GM18873 (cell line): ENCODE measurements at regions not wholly inside any gene's neighbourhood (a gene's known extent, or its start where the extent isn't known, plus 50 kb on each side); places are given as distances from the start of the nearest gene placed in this dataset.

Source experiments
- ATAC-seq: cut with Tn5 transposase; IDR thresholded peaks from one replicate; pipeline ENCODE4 v1.9.1; 2021; ENCODE audit warnings: mild to moderate bottlenecking, moderate library complexity, moderate number of reproducible peaks; ENCODE audit not compliant: unreplicated experiment, low FRiP score

DNA sequence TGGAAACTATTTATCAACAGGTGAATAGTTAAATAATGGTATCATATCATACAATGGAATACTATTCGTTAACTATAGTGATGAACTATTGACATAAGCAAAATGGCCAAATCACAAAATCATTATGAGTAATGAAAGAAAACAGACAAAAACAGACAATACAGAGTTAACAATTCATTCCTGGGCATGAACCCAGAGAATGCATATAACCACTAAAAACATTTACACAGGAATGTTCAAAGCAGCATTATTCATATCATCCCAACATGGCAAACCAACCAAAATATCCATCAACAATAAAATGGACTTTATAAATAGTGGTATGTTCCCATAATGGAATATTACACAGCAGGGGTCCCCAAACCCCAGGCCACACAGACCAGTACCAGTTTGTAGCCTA lies 131.2 kb upstream of the CYP1B1 start:
- no peak for ATAC-seq

GRCh38 chr2:38203446-38203810 lies 127.5 kb upstream of the CYP1B1 start:
- no peak for ATAC-seq

- no peak for ATAC-seq
Observed at GRCh38 chr2:38202713-38203445, 126.9 kb upstream of the CYP1B1 start.

DNA sequence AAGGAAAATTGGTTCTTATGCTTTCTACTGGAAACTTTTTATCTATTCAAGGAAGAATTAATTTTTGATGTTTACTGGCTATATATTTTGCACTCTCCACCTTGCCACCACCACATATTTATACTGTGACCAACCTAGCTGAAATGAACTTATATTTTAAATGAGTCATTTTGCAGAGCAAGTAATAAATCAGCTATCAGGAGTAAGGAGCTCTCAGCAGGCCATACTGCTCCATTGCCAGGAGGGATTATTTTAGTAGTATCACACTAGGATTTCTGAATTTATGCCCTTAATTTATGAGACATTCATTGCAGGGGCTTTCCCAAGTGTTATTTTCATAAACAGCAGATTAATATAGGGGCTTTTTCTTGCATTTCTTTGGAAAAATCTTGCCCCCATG lies 125.8 kb upstream of the CYP1B1 start:
- ATAC-seq = no peak

DNA sequence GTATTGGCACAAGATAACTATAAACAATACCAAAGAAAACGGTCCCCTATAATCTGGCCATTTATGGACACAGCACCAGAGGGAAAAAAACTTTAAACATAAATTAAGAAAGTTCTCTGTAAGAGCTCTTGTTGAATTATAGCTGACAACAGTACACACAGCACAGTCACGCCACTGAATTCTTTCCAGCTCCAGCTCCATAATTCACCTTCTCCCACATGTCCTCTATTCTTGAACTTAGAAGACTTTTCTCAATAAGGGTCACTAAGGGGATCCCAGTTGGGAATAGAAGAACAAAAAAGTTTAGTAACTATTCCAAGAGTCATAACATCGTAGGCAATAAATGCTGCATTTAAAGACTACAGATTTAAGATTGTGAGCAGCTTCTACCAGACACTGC lies 124.6 kb upstream of the CYP1B1 start:
- ATAC-seq = no peak

DNA sequence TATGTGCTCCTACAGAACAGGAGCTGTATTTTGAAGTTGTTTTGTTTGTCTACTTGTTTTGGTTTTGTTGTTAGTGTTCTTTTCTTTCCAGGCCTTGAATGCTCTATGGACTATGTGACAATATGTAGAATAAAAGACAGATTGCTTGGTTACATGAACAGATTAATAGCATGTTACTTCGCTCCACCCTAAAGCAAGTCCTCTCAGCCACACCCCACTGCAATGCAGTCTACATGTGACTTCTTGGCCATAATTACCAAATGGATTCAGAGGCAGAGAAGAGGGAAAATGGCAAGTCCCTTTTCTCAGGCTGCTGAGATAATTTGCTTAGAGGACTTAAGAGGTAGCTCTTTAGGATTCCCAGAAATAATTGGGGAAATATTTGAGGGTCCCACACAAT lies 123.2 kb upstream of the CYP1B1 start:
- no peak for ATAC-seq

- ATAC-seq = no peak
Observed at GRCh38 chr2:38194751-38195150, 118.8 kb upstream of the CYP1B1 start.

DNA sequence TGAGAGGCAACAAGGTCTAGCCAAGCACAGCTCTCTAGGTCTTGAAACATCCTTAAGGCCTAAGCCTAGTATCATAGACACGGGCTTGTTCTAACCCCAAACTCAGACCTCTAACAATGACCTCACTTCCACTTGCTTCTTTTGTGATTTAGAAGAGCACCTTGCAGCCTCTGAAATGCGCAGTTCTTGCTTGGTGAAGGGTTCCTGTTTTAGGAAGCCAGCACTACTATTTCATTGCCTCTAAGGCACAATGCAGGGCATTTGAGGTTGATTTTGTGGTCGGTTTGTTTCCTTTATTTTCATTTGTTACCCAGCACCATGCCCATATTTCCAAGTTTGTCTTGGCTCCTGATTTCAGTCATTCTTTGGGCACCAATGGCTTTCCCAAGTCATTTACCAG lies 117.0 kb upstream of the CYP1B1 start:
- ATAC-seq = no peak

GRCh38 chr2:38192046-38192445 lies 116.1 kb upstream of the CYP1B1 start:
- no peak for ATAC-seq

DNA sequence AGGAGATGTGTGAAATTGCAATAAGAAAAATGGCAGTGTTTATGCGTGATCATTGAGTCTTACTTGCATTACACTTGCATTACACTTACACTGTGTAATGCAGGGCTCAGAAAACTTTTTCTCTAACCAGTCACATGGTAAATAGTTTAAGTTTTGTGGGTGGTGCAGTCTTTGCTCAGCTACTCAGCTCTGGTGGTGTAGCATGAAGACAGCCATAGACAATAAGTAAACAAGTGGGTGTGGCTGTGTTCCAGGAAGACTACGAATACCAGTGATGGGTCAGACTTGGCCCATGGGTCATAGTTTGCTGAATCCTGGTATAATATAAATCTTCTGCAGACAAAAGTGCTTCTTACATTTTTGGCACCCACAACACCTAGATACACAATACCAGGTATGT lies 115.6 kb upstream of the CYP1B1 start:
- ATAC-seq = no peak

GRCh38 chr2:38190542-38191218 lies 114.7 kb upstream of the CYP1B1 start:
- ATAC-seq = no peak

DNA sequence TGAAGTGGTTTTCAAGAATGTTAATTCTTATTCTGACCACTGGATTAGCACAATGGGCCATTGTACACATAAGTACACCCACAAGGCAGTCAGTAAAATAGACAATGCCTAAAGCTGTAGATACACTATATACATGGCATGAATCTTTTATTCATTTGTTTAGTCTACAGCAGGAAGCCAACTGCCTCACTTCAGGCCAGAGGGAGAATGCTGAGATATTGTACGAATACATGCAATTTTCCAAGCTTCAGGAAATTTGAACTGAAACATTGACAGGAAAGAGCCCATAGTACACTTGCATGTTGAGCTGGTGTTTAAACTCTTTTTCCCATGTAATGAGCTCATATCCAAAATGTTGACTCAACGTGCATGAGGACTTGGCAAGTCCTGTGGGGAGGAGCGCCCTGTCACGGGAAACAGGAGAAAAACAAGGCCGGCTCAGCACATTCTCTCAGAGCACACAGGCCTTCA lies 111.6 kb upstream of the CYP1B1 start:
- no peak for ATAC-seq

GRCh38 chr2:38185012-38185491 lies 109.1 kb upstream of the CYP1B1 start:
- ATAC-seq = peak; percentile 93

DNA sequence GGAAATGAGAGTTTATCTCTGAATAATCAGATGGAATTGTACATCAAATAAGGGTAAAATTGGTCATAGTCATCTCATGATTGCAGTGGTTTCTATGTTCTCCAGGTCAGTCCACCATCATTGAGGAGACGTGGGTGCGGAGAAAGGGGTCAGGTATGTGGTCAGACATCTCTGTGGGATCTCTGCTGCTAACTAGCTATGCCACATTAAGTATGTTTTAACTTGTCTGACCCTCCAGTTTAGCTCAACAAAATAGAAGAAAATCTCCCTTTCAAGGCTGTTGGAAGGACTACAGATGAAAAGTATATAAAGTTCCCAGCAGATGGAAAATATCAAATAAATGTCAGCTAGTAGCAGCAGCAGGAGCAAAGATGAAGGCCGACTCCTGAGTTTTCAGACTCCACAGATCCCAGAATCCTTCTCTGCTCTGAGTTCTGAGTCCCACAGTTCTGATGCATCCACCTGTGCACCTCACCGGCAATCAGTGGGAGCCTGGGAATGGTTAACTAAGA lies 106.6 kb upstream of the CYP1B1 start:
- ATAC-seq = no peak

GRCh38 chr2:38181806-38182491 lies 106.0 kb upstream of the CYP1B1 start:
- ATAC-seq = no peak

DNA sequence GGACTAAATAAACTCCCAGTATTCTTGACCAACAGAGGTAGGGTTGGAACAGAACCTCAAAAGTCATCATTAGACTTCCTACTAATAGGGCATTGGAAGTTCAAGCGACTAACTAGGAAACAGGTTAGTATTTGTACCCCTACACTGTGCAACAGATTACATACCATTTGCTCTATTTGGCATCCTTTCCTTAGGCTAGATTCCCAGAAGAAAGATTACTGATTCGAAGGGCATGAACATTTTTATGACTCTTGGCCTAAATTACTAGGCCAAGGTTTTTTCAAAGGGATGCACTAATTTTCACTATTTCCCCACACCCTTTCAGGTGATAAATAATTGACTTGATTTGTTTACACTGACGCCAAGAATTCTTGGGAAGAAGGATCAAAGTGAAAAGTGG lies 104.8 kb upstream of the CYP1B1 start:
- no peak for ATAC-seq

DNA sequence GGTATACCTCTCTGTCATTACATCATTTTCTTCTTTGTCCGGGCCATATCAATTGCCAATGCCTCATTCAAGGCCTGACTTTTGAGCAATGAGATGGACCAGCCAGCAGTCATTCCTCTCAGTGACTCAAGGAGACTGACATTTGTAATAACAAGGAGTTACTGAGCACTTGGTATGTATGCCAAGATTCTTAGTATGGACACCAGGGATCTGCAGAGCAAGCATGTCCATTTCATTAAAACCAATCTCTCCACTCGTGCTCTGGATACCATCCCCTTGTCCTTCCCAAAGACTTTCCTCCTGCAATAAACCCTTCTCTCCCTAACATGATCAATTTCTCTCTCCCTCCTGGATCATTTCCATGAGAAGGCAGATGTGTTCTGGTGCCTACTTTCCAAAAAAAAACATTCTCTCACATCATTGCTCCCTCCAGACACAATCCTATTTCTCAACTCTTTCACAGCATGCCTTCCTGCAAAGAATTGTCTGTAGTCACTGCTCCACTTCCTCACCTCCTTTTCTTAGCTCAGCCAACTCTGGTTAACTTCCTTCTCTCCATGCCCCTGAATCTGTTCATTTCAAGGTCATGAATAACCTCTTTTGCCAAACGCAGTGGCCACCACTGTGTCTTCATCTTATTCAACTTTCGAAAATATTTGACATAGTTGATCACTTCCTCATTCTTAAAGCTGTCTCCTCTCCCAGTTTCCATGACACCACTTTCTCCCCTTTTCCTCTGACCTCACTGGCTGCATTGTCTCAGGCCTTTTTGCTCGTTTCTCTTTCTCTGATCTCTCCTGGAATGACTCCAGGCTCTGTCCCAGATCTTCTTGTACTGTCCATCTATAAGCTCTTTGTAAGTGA lies 102.8 kb upstream of the CYP1B1 start:
- ATAC-seq = no peak

GRCh38 chr2:38178119-38178518 lies 102.2 kb upstream of the CYP1B1 start:
- no peak for ATAC-seq

DNA sequence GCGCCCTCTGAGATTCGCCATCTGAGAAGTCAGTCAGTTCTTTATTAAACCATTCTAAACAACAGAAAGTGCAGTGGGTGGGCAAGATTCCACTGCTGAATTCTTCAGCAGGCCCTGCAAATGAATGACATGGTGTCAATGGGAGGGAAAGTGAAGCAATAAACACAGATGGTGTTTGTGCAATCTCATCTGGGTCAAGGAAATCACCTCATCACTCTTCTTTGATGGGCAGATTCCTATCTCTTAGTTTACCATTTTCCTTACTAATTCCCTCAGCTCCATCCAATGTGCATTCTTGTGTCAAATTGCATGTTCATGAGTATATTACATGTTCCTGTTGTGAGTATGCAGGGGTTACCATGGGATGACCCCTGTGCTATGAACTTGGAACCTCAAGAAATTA lies 100.7 kb upstream of the CYP1B1 start:
- ATAC-seq = no peak

GRCh38 chr2:38174646-38175423 lies 98.9 kb upstream of the CYP1B1 start:
- ATAC-seq = no peak
